ENCODE measurements at regions not wholly inside any gene's neighbourhood (a gene's known extent, or its start where the extent isn't known, plus 50 kb on each side); places are given as distances from the start of the nearest gene placed in this dataset.
"Not testable (repeated sequence)": the region's sequence is repeated elsewhere in the genome, so short reads cannot be mapped to it uniquely, and the experiment has no call there.

GRCh38 chr18:8914404-8915264 is 187.9 kb upstream of the NDUFV2 start:
- H3K36me3 ChIP-seq (ENCODE audit: control insufficient read depth in 1 of 2, insufficient read depth in 2 of 2, low read length in 2 of 2); H3K27me3 ChIP-seq (ENCODE audit: low read depth, low read length); H3K27ac ChIP-seq (ENCODE audit: low read length); H3K4me1 ChIP-seq (ENCODE audit: control insufficient read depth in 1 of 2, insufficient read depth in 2 of 2, low read length in 2 of 2); H3K9me3 ChIP-seq (ENCODE audit: control insufficient read depth in 1 of 2, low read length in 2 of 2); H3K4me3 ChIP-seq (ENCODE audit: low read depth in 1 of 2, low read length in 2 of 2): not testable (repeated sequence)

GRCh38 chr18:8920856-8921787 is 181.4 kb upstream of the NDUFV2 start:
- not testable (repeated sequence) for H3K36me3 ChIP-seq (ENCODE audit: control insufficient read depth in 1 of 2, insufficient read depth in 2 of 2, low read length in 2 of 2); H3K27me3 ChIP-seq (ENCODE audit: low read depth, low read length); H3K4me1 ChIP-seq (ENCODE audit: control insufficient read depth in 1 of 2, insufficient read depth in 2 of 2, low read length in 2 of 2); H3K4me3 ChIP-seq (ENCODE audit: low read depth in 1 of 2, low read length in 2 of 2); H3K27ac ChIP-seq (ENCODE audit: low read length); H3K9me3 ChIP-seq (ENCODE audit: control insufficient read depth in 1 of 2, low read length in 2 of 2)

GRCh38 chr18:8926464-8926863 is 176.0 kb upstream of the NDUFV2 start:
- Histone ChIP-seq H3K27me3 (ENCODE audit: low read depth, low read length) (no peaks in the 10 kb centered on the region), H3K27ac (ENCODE audit: low read length) (no peak overlapping the region), H3K9me3 (ENCODE audit: control insufficient read depth in 1 of 2, low read length in 2 of 2) (peaks cover 9 to 13% of the 10 kb centered on the region in 2 donors), H3K36me3 (ENCODE audit: control insufficient read depth in 1 of 2, insufficient read depth in 2 of 2, low read length in 2 of 2) (no peaks in the 10 kb centered on the region), H3K4me3 (ENCODE audit: low read depth in 1 of 2, low read length in 2 of 2) (no peak overlapping the region), H3K4me1 (ENCODE audit: control insufficient read depth in 1 of 2, insufficient read depth in 2 of 2, low read length in 2 of 2) (no peaks in the 10 kb centered on the region)

DNA sequence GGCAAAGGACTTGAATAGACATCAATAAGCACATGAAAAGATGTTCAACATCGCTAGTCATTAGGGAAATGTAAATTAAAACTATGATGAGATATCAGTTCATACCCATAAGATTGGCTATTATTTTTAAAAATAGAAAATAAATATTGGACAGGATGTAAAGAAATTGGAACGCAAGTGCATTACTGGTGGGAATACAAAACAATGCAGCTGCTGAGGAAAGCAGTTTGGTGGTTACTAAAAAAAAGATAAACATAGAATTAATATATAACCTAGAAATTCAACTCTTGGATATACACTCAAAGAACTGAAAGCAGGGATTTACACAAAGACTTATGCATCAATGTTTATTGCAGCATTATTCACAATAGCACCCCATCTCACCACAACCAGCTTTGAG is 174.5 kb upstream of the NDUFV2 start:
- H3K4me3 ChIP-seq (ENCODE audit: low read depth in 1 of 2, low read length in 2 of 2), result no peak overlapping the region
- no peaks in the 10 kb centered on the region for H3K27me3 ChIP-seq (ENCODE audit: low read depth, low read length)
- no peaks in the 10 kb centered on the region for H3K36me3 ChIP-seq (ENCODE audit: control insufficient read depth in 1 of 2, insufficient read depth in 2 of 2, low read length in 2 of 2)
- H3K4me1 ChIP-seq (ENCODE audit: control insufficient read depth in 1 of 2, insufficient read depth in 2 of 2, low read length in 2 of 2), result no peaks in the 10 kb centered on the region
- H3K9me3 ChIP-seq (ENCODE audit: control insufficient read depth in 1 of 2, low read length in 2 of 2), result peaks cover 9 to 13% of the 10 kb centered on the region in 2 donors
- no peak overlapping the region for H3K27ac ChIP-seq (ENCODE audit: low read length)

- H3K9me3 ChIP-seq (ENCODE audit: control insufficient read depth in 1 of 2, low read length in 2 of 2), result peaks cover 9 to 13% of the 10 kb centered on the region in 2 donors
- no peaks in the 10 kb centered on the region for H3K27me3 ChIP-seq (ENCODE audit: low read depth, low read length)
- no peak overlapping the region for H3K27ac ChIP-seq (ENCODE audit: low read length)
- H3K4me3 ChIP-seq (ENCODE audit: low read depth in 1 of 2, low read length in 2 of 2), result no peak overlapping the region
- no peaks in the 10 kb centered on the region for H3K36me3 ChIP-seq (ENCODE audit: control insufficient read depth in 1 of 2, insufficient read depth in 2 of 2, low read length in 2 of 2)
- H3K4me1 ChIP-seq (ENCODE audit: control insufficient read depth in 1 of 2, insufficient read depth in 2 of 2, low read length in 2 of 2), result no peaks in the 10 kb centered on the region
Measured at GRCh38 chr18:8928847-8929780, 173.4 kb upstream of the NDUFV2 start.

DNA sequence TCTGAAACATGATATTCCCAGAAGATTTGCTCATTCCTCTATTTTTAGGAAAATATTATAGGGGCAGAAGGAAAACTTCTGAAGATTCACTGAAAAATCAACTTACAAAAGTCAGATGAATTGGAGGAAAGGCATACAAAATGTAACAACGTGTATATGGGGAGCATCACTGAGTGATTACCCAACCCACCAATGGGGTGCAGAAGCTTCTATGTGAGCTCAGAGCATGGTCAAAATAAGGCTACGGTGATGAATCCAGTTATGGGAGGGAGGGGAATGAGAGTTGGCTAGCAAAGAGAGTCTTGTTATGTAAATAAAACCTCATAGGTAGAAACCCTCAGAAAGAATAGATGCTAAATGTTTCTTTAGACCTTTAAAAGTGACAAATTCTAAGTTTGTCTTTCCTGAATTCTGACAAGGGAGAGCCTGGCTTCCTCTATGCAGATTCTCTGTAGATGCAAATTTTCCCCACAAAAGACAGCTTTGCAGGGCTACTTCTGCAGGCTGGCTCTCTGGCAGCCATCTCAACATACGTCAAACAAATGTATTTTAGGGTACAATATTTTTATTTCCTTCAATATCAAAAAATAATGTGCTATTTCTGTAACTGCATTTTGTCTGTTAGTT is 171.4 kb upstream of the NDUFV2 start:
- Histone ChIP-seq H3K4me1 (ENCODE audit: control insufficient read depth in 1 of 2, insufficient read depth in 2 of 2, low read length in 2 of 2) (no peaks in the 10 kb centered on the region), H3K9me3 (ENCODE audit: control insufficient read depth in 1 of 2, low read length in 2 of 2) (peaks cover 9 to 10% of the 10 kb centered on the region in 2 donors), H3K36me3 (ENCODE audit: control insufficient read depth in 1 of 2, insufficient read depth in 2 of 2, low read length in 2 of 2) (no peaks in the 10 kb centered on the region), H3K4me3 (ENCODE audit: low read depth in 1 of 2, low read length in 2 of 2) (no peak overlapping the region), H3K27ac (ENCODE audit: low read length) (no peak overlapping the region), H3K27me3 (ENCODE audit: low read depth, low read length) (no peaks in the 10 kb centered on the region)

DNA sequence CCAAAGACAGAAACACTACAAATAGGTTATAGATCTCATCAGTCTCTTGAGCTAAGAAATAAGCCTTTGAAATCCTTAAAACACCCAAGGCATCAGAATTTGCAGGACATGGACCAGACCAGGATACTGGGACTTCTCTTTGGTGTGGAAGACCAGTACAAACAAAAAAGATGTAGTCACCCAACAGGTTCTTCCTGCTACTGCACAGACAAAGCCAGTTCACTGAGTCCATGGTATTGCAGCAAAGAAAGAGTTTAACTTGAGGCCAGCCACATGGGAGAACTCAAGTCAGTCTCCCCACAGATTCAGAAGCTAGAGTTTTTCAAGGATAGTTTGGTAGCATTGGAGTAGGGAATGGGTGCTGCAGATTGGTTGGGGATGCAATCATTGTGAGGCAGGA is 169.6 kb upstream of the NDUFV2 start:
- H3K4me1 ChIP-seq (ENCODE audit: control insufficient read depth in 1 of 2, insufficient read depth in 2 of 2, low read length in 2 of 2), result no peaks in the 10 kb centered on the region
- no peaks in the 10 kb centered on the region for H3K27me3 ChIP-seq (ENCODE audit: low read depth, low read length)
- peaks cover 0 to 9% of the 10 kb centered on the region in 2 donors for H3K9me3 ChIP-seq (ENCODE audit: control insufficient read depth in 1 of 2, low read length in 2 of 2)
- H3K4me3 ChIP-seq (ENCODE audit: low read depth in 1 of 2, low read length in 2 of 2), result no peak overlapping the region
- no peak overlapping the region for H3K27ac ChIP-seq (ENCODE audit: low read length)
- no peaks in the 10 kb centered on the region for H3K36me3 ChIP-seq (ENCODE audit: control insufficient read depth in 1 of 2, insufficient read depth in 2 of 2, low read length in 2 of 2)

GRCh38 chr18:8933714-8934284 is 168.7 kb upstream of the NDUFV2 start:
- peaks cover 0 to 8% of the 10 kb centered on the region in 2 donors for H3K9me3 ChIP-seq (ENCODE audit: control insufficient read depth in 1 of 2, low read length in 2 of 2)
- H3K4me3 ChIP-seq (ENCODE audit: low read depth in 1 of 2, low read length in 2 of 2), result no peak overlapping the region
- no peaks in the 10 kb centered on the region for H3K4me1 ChIP-seq (ENCODE audit: control insufficient read depth in 1 of 2, insufficient read depth in 2 of 2, low read length in 2 of 2)
- H3K27ac ChIP-seq (ENCODE audit: low read length), result no peak overlapping the region
- H3K36me3 ChIP-seq (ENCODE audit: control insufficient read depth in 1 of 2, insufficient read depth in 2 of 2, low read length in 2 of 2), result no peaks in the 10 kb centered on the region
- no peaks in the 10 kb centered on the region for H3K27me3 ChIP-seq (ENCODE audit: low read depth, low read length)

GRCh38 chr18:8935346-8935745 is 167.2 kb upstream of the NDUFV2 start:
- H3K4me1 ChIP-seq (ENCODE audit: control insufficient read depth in 1 of 2, insufficient read depth in 2 of 2, low read length in 2 of 2); H3K27me3 ChIP-seq (ENCODE audit: low read depth, low read length); H3K9me3 ChIP-seq (ENCODE audit: control insufficient read depth in 1 of 2, low read length in 2 of 2); H3K4me3 ChIP-seq (ENCODE audit: low read depth in 1 of 2, low read length in 2 of 2); H3K27ac ChIP-seq (ENCODE audit: low read length); H3K36me3 ChIP-seq (ENCODE audit: control insufficient read depth in 1 of 2, insufficient read depth in 2 of 2, low read length in 2 of 2): not testable (repeated sequence)

GRCh38 chr18:8936619-8937018 is 165.9 kb upstream of the NDUFV2 start:
- Histone ChIP-seq H3K4me3 (ENCODE audit: low read depth in 1 of 2, low read length in 2 of 2) (no peak overlapping the region), H3K27ac (ENCODE audit: low read length) (no peak overlapping the region), H3K27me3 (ENCODE audit: low read depth, low read length) (no peaks in the 10 kb centered on the region), H3K36me3 (ENCODE audit: control insufficient read depth in 1 of 2, insufficient read depth in 2 of 2, low read length in 2 of 2) (no peaks in the 10 kb centered on the region), H3K4me1 (ENCODE audit: control insufficient read depth in 1 of 2, insufficient read depth in 2 of 2, low read length in 2 of 2) (no peaks in the 10 kb centered on the region), H3K9me3 (ENCODE audit: control insufficient read depth in 1 of 2, low read length in 2 of 2) (no peaks in the 10 kb centered on the region)
